ENCODE measurements at regions not wholly inside any gene's neighbourhood (a gene's known extent, or its start where the extent isn't known, plus 50 kb on each side); places are given as distances from the start of the nearest gene placed in this dataset.

- TF ChIP-seq CTCF (IDR thresholded peaks at IDR 0.05) (no peak), EP300 (IDR thresholded peaks at IDR 0.05) (no peak)
These were observed 266.8 kb downstream of the NEDD1 start for GRCh38 chr12:97173688-97174410.

Data from sigmoid colon (tissue), 4 donors.